GM12801 (cell line): ENCODE measurements at regions not wholly inside any gene's neighbourhood (a gene's known extent, or its start where the extent isn't known, plus 50 kb on each side); places are given as distances from the start of the nearest gene placed in this dataset.

Source experiments
- TF ChIP-seq, protein P1 (sequence below): IDR thresholded peaks from one replicate; pipeline ENCODE4 v1.5.1; 2011; ENCODE audit warnings: control low read depth; ENCODE audit not compliant: insufficient read length; ENCODE audit errors: extremely low read depth

DNA sequence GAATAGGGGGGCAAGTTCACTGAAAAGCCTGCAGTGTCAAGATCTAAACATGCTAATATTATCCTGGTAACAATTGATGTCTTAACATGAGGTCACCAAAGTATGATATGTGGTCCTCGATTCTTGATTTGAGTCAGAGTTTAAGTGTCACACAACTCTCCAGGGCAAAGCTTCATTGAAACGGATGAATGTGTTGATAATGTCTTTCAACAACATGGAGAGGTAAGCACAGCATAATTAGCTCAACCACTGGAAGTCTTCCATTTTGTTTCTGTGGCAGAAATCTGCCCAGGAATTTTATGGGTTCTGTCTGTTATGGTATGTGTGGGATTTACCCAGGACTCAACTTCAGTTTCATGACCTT lies 591.5 kb downstream of the ZNF385D start:
- TF ChIP-seq, protein P1, sequence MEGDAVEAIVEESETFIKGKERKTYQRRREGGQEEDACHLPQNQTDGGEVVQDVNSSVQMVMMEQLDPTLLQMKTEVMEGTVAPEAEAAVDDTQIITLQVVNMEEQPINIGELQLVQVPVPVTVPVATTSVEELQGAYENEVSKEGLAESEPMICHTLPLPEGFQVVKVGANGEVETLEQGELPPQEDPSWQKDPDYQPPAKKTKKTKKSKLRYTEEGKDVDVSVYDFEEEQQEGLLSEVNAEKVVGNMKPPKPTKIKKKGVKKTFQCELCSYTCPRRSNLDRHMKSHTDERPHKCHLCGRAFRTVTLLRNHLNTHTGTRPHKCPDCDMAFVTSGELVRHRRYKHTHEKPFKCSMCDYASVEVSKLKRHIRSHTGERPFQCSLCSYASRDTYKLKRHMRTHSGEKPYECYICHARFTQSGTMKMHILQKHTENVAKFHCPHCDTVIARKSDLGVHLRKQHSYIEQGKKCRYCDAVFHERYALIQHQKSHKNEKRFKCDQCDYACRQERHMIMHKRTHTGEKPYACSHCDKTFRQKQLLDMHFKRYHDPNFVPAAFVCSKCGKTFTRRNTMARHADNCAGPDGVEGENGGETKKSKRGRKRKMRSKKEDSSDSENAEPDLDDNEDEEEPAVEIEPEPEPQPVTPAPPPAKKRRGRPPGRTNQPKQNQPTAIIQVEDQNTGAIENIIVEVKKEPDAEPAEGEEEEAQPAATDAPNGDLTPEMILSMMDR, result no peak

DNA sequence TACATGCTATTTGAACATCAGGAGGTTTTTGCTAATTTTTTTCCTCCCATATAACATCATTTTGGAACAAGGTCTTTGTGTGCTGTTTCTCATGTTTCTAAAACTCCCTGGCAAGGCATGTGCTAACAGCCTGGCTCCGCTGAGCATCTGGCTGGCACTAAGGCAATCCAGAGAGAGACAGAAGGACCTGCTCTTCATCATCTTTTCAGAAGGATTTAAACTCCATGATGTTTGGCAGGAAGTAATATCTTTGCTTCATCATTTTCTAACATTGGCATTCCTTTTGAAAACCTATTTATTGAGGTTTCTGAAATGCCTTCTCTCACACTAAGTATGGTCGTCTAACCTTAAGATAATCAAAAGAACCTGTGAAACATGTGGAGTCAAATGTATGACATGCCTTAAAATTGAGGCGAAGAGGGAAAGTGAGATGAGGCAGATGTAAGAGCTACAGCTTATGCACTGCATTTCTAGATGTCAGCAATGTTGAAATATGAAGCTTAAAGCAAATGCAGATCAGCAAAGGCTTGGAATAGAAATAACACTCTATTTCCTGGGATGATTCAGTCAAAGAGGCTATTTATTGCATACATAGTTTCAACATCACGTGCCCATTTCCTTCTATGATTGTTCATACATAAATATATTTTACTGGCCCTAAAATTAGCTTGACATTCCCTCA lies 592.0 kb downstream of the ZNF385D start:
- TF ChIP-seq, protein P1, result no peak

DNA sequence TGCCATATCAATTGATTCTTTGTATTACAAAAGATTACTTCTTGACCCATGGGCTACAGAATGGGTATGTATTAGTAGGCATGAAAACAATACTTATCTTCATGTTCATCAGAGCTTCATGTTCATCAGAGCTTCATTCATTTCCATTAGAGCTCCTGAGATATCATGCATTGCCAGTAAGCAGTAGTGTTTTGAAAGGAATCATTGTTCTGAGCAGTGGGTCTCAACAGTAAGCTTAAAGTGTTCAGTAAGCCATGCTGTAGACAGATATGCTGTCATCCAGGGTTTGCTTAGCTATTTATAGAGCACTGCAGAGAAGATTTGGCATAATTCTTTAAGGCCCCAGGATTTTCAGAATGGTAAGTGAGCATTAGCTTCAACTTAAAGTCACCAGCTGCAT lies 596.1 kb downstream of the ZNF385D start:
- TF ChIP-seq, protein P1, result no peak

DNA sequence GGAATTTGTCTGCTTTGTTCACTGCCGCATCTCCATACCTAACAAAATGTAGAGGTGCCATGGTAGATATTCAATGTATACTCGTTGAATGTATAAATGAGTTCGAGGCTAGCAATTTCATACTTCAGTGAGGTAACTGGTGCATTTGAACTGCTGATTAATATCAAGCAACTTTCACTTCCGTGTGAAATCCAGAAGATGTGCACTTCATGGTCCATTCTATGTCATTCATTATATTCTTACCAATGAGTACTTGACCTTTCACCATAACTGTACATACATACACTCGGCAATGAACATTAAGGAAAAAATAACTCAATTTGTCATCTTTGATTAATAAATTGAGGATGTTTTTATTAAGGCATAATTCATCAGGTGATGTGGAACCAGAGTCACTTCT lies 598.5 kb downstream of the ZNF385D start:
- TF ChIP-seq, protein P1, result no peak

DNA sequence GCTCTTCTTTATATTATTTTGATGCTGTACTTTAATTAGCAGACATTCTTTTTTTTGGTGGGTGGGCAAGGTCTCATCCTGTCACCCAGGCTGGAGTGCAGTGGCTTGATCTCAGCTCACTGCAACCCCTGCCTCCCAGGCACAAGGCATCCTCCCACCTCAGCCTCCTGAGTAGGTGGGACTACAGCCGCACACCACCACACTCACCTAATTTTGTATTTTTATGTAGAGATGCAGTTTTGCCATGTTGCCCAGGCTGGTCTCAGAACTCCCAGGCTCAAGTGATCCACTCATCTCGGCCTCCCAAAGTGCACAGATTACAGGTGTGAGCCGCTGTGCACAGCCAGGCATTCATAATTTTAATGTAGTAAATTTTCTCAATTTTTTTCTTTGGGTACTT lies 608.1 kb downstream of the ZNF385D start:
- TF ChIP-seq, protein P1, result no peak

DNA sequence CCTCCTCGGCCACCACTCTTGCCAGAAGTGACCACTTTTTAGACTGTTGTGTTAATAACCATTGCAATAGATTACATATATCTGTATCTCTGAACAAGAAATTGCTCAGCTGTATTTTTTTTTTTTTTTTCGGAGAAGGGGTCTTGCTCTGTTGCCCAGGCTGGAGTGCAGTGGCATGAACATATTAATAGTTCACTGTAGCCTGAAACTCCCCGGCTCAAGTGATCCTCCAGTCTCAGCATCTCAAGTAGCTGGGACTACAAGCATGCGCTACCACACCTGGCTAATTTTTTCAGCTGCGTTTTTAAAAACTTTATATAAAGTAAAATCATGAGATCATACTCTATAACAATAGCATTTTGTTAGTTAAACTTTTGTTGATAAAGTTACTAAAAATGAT lies 609.0 kb downstream of the ZNF385D start:
- TF ChIP-seq, protein P1, result no peak

DNA sequence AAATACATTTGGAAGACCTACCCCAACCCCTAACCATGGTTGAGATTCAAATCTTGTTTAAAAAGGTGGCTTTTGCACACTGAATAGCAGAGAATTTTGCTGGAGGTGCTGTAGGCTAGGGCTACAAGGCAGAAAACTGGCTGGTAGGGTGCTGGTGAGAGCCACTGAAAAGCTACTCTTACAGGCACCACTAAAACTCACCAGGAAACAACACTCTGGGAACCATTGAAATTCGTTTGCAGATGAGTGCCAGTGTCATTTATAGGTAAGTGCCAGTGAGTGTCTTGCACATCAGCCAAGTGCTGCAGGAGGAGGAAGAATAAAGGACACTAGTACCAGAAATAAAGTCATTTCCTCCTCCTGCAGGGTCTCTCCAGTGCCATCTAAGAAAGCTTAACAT lies 610.2 kb downstream of the ZNF385D start:
- TF ChIP-seq, protein P1, result no peak

DNA sequence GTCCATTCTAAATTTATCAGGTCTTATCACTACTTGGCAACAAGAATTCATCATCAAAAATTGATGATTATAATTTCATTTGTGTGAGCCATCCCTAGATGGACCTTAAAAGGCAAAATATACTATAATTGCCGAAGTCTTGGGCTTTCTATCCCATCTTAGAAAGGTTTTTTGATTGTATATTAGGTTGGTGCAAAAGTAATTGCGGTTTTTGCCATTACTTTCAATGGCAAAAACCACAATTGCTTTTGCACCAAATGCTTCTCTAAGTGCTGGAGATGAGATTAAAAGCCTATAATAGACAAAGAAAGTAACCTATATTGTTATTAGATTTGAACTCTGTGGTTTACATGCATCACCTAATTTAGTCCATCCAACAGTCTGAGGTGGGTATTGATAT lies 612.9 kb downstream of the ZNF385D start:
- TF ChIP-seq, protein P1, result no peak
